ENCODE measurements at regions not wholly inside any gene's neighbourhood (a gene's known extent, or its start where the extent isn't known, plus 50 kb on each side); places are given as distances from the start of the nearest gene placed in this dataset.
"Not testable (repeated sequence)": the region's sequence is repeated elsewhere in the genome, so short reads cannot be mapped to it uniquely, and the experiment has no call there.

GRCh38 chr16:52976539-52977167 is 76.0 kb downstream of the CHD9NB start:
- no peak for DNase-seq

GRCh38 chr16:52967744-52968143 is 85.0 kb downstream of the CHD9NB start:
- DNase-seq: no peak

GRCh38 chr16:52964290-52964689 is 88.4 kb downstream of the CHD9NB start:
- no peak for DNase-seq

GRCh38 chr16:52963855-52964242 is 88.8 kb downstream of the CHD9NB start:
- DNase-seq: no peak

- DNase-seq: no peak
Measured at GRCh38 chr16:52963212-52963854, 89.4 kb downstream of the CHD9NB start.

- no peak for DNase-seq
Measured at GRCh38 chr16:52958951-52959350, 93.7 kb downstream of the CHD9NB start.

- no peak for DNase-seq
Measured at GRCh38 chr16:52957199-52957598, 95.5 kb downstream of the CHD9NB start.

GRCh38 chr16:52956044-52956443 is 96.7 kb downstream of the CHD9NB start:
- DNase-seq: no peak

- DNase-seq: no peak
Measured at GRCh38 chr16:52953215-52953614, 99.5 kb downstream of the CHD9NB start.

- no peak for DNase-seq
Measured at GRCh38 chr16:52948946-52949345, 103.8 kb downstream of the CHD9NB start.

- no peak for DNase-seq
Measured at GRCh38 chr16:52932321-52932720, 120.4 kb downstream of the CHD9NB start.

GRCh38 chr16:52929478-52930400 is 123.0 kb downstream of the CHD9NB start:
- no peak for DNase-seq

GRCh38 chr16:52928955-52929354 is 123.7 kb downstream of the CHD9NB start:
- no peak for DNase-seq

- no peak for DNase-seq
Measured at GRCh38 chr16:52925143-52925542, 127.6 kb downstream of the CHD9NB start.

- no peak for DNase-seq
Measured at GRCh38 chr16:52924162-52924561, 128.5 kb downstream of the CHD9NB start.

- no peak for DNase-seq
Measured at GRCh38 chr16:52921104-52921503, 131.6 kb downstream of the CHD9NB start.

- no peak for DNase-seq
Measured at GRCh38 chr16:52920331-52920730, 132.4 kb downstream of the CHD9NB start.

GRCh38 chr16:52914428-52914827 is 138.3 kb downstream of the CHD9NB start:
- no peak for DNase-seq

- peak; percentile 17 for DNase-seq
Measured at GRCh38 chr16:52912565-52913173, 140.0 kb downstream of the CHD9NB start.

- DNase-seq: not testable (repeated sequence)
Measured at GRCh38 chr16:52908057-52908456, 144.6 kb downstream of the CHD9NB start.

GRCh38 chr16:52906281-52906680 is 146.4 kb downstream of the CHD9NB start:
- DNase-seq: no peak

- DNase-seq: no peak
Measured at GRCh38 chr16:52896478-52897164, 156.1 kb downstream of the CHD9NB start.

GRCh38 chr16:52874042-52874441 is 178.7 kb downstream of the CHD9NB start:
- DNase-seq: no peak
